ENCODE measurements at regions not wholly inside any gene's neighbourhood (a gene's known extent, or its start where the extent isn't known, plus 50 kb on each side); places are given as distances from the start of the nearest gene placed in this dataset.
A peak's percentile ranks its signal among the peaks of the same experiment; 100 is the strongest.

DNA sequence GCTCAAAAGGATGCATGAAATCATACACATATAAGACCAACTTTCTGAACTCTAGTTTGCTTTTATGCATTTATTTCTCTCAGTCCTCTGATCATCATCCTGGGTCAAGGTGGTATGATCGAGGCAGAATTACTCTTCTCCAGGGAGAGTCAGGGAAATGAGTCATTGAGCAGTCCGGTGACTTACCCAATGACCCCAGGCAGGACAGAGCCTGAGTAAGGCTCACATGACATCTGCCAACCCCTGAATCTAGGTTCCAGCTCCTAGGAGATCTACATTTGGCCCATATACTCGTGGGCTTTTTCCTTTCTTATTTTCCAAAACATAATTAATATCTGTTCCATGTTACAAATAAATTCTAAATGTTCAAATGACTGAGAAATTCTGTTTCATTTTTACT lies 502.3 kb downstream of the FOXO1 start:
- ATAC-seq (ENCODE audit: low read depth) (peak; percentile 46; the same call in 1 of the 3 replicates), DNase-seq (ENCODE audit: low spot score) (no peak)
- Histone ChIP-seq H3K4me1 (ENCODE audit: insufficient read depth, poor library complexity, severe bottlenecking) (peaks cover 6% of the 10 kb centered on the region), H3K36me3 (ENCODE audit: low read depth) (no peaks in the 10 kb centered on the region), H3K27me3 (ENCODE audit: insufficient read depth, poor library complexity, severe bottlenecking) (no peaks in the 10 kb centered on the region), H3K9me3 (ENCODE audit: severe bottlenecking) (no peaks in the 10 kb centered on the region), H3K4me3 (ENCODE audit: severe bottlenecking) (no peak overlapping the region), H3K27ac (ENCODE audit: poor library complexity, severe bottlenecking) (no peak overlapping the region)
- TF ChIP-seq, protein P1, sequence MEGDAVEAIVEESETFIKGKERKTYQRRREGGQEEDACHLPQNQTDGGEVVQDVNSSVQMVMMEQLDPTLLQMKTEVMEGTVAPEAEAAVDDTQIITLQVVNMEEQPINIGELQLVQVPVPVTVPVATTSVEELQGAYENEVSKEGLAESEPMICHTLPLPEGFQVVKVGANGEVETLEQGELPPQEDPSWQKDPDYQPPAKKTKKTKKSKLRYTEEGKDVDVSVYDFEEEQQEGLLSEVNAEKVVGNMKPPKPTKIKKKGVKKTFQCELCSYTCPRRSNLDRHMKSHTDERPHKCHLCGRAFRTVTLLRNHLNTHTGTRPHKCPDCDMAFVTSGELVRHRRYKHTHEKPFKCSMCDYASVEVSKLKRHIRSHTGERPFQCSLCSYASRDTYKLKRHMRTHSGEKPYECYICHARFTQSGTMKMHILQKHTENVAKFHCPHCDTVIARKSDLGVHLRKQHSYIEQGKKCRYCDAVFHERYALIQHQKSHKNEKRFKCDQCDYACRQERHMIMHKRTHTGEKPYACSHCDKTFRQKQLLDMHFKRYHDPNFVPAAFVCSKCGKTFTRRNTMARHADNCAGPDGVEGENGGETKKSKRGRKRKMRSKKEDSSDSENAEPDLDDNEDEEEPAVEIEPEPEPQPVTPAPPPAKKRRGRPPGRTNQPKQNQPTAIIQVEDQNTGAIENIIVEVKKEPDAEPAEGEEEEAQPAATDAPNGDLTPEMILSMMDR (IDR thresholded peaks at IDR 0.05; ENCODE audit: poor library complexity, severe bottlenecking) = no peak

DNA sequence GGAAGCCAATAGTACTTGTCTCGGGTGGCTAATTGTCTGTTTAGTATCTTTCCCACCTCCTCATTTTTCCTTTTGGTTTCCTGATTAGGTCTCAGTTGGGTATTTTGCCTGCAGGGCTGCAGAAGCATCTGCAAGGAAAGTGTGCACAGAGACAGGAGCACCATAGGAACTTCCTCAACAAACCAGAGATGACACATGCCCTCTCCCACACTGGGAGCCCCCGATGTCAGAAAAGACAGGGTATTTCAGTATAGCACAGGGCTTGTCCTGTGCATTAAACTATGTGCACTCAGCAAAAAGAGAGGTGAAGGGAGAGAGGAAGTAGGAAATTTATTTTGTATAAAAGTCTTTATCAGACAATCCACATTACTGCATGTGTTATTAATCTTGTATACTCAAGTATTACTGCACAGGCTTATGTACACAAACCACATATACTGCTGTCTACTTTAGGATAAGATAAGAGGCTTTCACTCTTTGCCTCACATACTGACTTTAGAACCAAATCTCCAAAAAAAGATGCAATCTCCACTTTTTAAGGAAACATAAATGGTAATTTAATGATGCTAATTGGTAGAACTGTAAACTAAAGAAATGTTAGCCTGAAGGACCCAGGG lies 501.0 kb downstream of the FOXO1 start:
- H3K36me3 ChIP-seq (ENCODE audit: low read depth) = no peaks in the 10 kb centered on the region
- H3K27ac ChIP-seq (ENCODE audit: poor library complexity, severe bottlenecking) = no peak overlapping the region
- DNase-seq (ENCODE audit: low spot score) (no peak), ATAC-seq (ENCODE audit: low read depth) (no peak)
- peaks cover 6% of the 10 kb centered on the region for H3K4me1 ChIP-seq (ENCODE audit: insufficient read depth, poor library complexity, severe bottlenecking)
- no peaks in the 10 kb centered on the region for H3K9me3 ChIP-seq (ENCODE audit: severe bottlenecking)
- H3K27me3 ChIP-seq (ENCODE audit: insufficient read depth, poor library complexity, severe bottlenecking) = no peaks in the 10 kb centered on the region
- no peak overlapping the region for H3K4me3 ChIP-seq (ENCODE audit: severe bottlenecking)
- TF ChIP-seq, protein P1 (IDR thresholded peaks at IDR 0.05; ENCODE audit: poor library complexity, severe bottlenecking) = no peak

DNA sequence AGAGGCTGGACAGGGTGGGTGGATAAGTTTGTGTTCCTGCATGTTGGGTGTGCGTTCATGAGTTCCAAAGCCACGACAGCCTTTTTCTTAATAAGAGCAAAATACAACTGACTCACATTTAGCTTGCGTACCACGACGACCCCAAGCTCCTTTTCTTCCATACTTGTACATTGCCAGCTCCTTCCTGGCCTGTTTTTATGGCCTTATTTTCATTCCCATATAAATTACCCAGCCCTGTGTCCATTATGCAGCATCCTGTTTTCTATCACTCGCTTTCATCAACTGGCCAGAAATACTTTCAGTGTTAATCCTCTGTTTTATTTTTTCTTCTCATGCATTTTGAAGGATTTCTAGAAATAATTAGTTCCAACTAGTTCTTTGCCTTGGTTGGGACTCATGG lies 499.1 kb downstream of the FOXO1 start:
- TF ChIP-seq, protein P1 (IDR thresholded peaks at IDR 0.05; ENCODE audit: poor library complexity, severe bottlenecking) = no peak
- no peaks in the 10 kb centered on the region for H3K27me3 ChIP-seq (ENCODE audit: insufficient read depth, poor library complexity, severe bottlenecking)
- no peak overlapping the region for H3K27ac ChIP-seq (ENCODE audit: poor library complexity, severe bottlenecking)
- ATAC-seq (ENCODE audit: low read depth) (no peak), DNase-seq (ENCODE audit: low spot score) (no peak)
- H3K9me3 ChIP-seq (ENCODE audit: severe bottlenecking) = no peaks in the 10 kb centered on the region
- no peak overlapping the region for H3K4me3 ChIP-seq (ENCODE audit: severe bottlenecking)
- H3K4me1 ChIP-seq (ENCODE audit: insufficient read depth, poor library complexity, severe bottlenecking) = peaks cover 19% of the 10 kb centered on the region
- no peaks in the 10 kb centered on the region for H3K36me3 ChIP-seq (ENCODE audit: low read depth)

DNA sequence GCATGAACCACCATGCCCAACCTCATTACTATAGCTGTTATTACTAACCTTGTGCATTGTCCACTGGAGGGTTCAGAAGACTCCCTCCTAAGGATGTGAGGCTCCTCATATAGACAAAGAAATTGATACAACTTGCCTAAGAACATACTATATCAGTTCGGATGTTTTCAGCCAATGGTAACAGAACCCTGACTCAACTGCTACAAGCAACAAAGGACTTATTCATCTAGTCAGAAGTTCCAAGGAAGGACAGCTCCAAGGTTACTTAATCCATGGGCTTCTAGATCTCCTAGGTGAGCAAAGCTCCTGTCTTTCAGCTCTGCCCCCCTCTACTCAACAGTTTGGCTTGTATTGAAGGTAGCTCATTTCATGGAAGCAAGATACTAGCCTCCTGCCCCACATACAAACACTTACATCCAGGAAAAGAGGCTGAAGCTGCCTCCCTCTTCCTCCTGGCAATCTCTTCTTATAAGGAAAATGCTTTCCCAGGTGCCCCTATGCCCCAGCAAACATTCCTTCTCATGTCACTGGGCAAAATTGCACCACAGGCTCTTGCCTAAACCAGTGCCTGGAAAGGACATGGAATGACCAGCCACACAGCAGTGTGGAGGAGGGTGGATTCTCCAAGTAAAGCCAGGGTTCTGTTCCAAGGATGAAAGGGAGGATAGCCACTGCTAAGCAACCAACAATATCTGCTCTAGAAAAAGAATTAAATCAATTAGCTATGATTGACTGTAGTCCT lies 497.8 kb downstream of the FOXO1 start:
- H3K27ac ChIP-seq (ENCODE audit: poor library complexity, severe bottlenecking) = no peak overlapping the region
- no peaks in the 10 kb centered on the region for H3K36me3 ChIP-seq (ENCODE audit: low read depth)
- H3K4me1 ChIP-seq (ENCODE audit: insufficient read depth, poor library complexity, severe bottlenecking) = peaks cover 19% of the 10 kb centered on the region
- ATAC-seq (ENCODE audit: low read depth) (no peak), DNase-seq (ENCODE audit: low spot score) (no peak)
- TF ChIP-seq, protein P1 (IDR thresholded peaks at IDR 0.05; ENCODE audit: poor library complexity, severe bottlenecking) = no peak
- no peaks in the 10 kb centered on the region for H3K27me3 ChIP-seq (ENCODE audit: insufficient read depth, poor library complexity, severe bottlenecking)
- no peak overlapping the region for H3K4me3 ChIP-seq (ENCODE audit: severe bottlenecking)
- no peaks in the 10 kb centered on the region for H3K9me3 ChIP-seq (ENCODE audit: severe bottlenecking)

DNA sequence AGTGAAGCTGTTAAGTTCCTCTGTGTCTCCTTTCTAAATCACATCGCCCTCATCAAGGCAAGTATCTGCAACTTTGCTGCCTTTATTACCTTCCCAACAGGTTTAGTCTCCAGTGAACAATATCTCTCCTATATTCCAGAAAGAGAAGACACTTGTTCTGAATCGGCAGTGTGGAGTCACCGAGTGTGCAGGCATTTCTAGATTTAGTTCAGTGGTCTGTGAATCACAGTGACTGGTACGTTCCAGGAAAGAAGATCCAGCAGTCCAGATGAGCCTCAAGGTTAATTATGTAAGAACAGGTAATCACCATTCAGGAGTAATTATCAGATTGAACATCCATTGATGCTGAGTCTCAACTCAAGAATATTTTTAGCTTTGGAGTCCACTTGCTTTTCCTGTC lies 497.0 kb downstream of the FOXO1 start:
- DNase-seq (ENCODE audit: low spot score) (no peak), ATAC-seq (ENCODE audit: low read depth) (no peak)
- Histone ChIP-seq H3K36me3 (ENCODE audit: low read depth) (no peaks in the 10 kb centered on the region), H3K4me1 (ENCODE audit: insufficient read depth, poor library complexity, severe bottlenecking) (peaks cover 13% of the 10 kb centered on the region), H3K27me3 (ENCODE audit: insufficient read depth, poor library complexity, severe bottlenecking) (no peaks in the 10 kb centered on the region), H3K4me3 (ENCODE audit: severe bottlenecking) (no peak overlapping the region), H3K9me3 (ENCODE audit: severe bottlenecking) (no peaks in the 10 kb centered on the region), H3K27ac (ENCODE audit: poor library complexity, severe bottlenecking) (no peak overlapping the region)
- TF ChIP-seq, protein P1 (IDR thresholded peaks at IDR 0.05; ENCODE audit: poor library complexity, severe bottlenecking) = no peak

Measured in RWPE2 (cell line).